Thoracic aorta (tissue), 2 donors: ENCODE measurements at regions not wholly inside any gene's neighbourhood (a gene's known extent, or its start where the extent isn't known, plus 50 kb on each side); places are given as distances from the start of the nearest gene placed in this dataset.

Experiments used
- ATAC-seq: fragments of 150-250 bp; one replicate; pipeline ENCODE4 v1.8.0; 2017; ENCODE audit warnings: low read depth; ENCODE audit not compliant: insufficient number of reproducible peaks, low FRiP score
- DNase-seq: peaks from one replicate; pipeline ENCODE4 v3.0.0-alpha.2; 2020; ENCODE audit warnings: low spot score
- H3K27ac ChIP-seq, 2 donors: fragments of 200-600 bp; sonication (generic); 1 replicate in 1 of 2; 2 replicates in 1 of 2; pipeline ENCODE4 v1.5.1; 2016; ENCODE audit warnings: mild to moderate bottlenecking in 2 of 2, moderate library complexity in 2 of 2
- H3K27me3 ChIP-seq: fragments of 200-600 bp; sonication (generic); replicated peaks from 2 replicates; pipeline ENCODE4 v1.6.0; 2016; ENCODE audit warnings: mild to moderate bottlenecking; ENCODE audit not compliant: insufficient read depth
- H3K36me3 ChIP-seq: fragments of 200-600 bp; sonication (generic); one replicate; pipeline ENCODE4 v1.5.1; 2016
- H3K4me1 ChIP-seq, 2 donors: fragments of 200-600 bp; sonication (generic); 1 replicate in 1 of 2; 2 replicates in 1 of 2; pipeline versions ENCODE4 v1.5.1 to v1.6.0; 2016; ENCODE audit warnings: low read depth in 2 of 2, mild to moderate bottlenecking in 1 of 2; ENCODE audit not compliant: control insufficient read depth in 1 of 2
- H3K4me3 ChIP-seq: fragments of 200-600 bp; sonication (generic); 2 replicates; pipeline ENCODE4 v1.5.1; 2016; ENCODE audit warnings: mild to moderate bottlenecking
- H3K9me3 ChIP-seq: fragments of 200-600 bp; sonication (generic); 2 replicates; pipeline ENCODE4 v1.5.1; 2016
- CTCF ChIP-seq: fragments of 200-600 bp; sonication (generic); IDR thresholded peaks from one replicate; pipeline ENCODE4 v1.5.1; 2019; ENCODE audit warnings: antibody characterized with exemption

- ATAC-seq (no peak), DNase-seq (no peak)
- H3K4me1 ChIP-seq: no peaks in the 10 kb centered on the region
- H3K9me3 ChIP-seq: no peaks in the 10 kb centered on the region
- H3K27ac ChIP-seq: no peak overlapping the region
- no peak for TF ChIP-seq CTCF
- H3K36me3 ChIP-seq: no peaks in the 10 kb centered on the region
- H3K27me3 ChIP-seq: no peaks in the 10 kb centered on the region
- H3K4me3 ChIP-seq: no peak overlapping the region
Measured at GRCh38 chr7:153398789-153399553, 639.4 kb downstream of the ACTR3B start.

- no peaks in the 10 kb centered on the region for H3K4me1 ChIP-seq
- H3K27me3 ChIP-seq: no peaks in the 10 kb centered on the region
- no peak overlapping the region for H3K4me3 ChIP-seq
- H3K27ac ChIP-seq: no peak overlapping the region
- no peaks in the 10 kb centered on the region for H3K36me3 ChIP-seq
- no peak for TF ChIP-seq CTCF
- no peaks in the 10 kb centered on the region for H3K9me3 ChIP-seq
- ATAC-seq: no peak
- no peak for DNase-seq
Measured at GRCh38 chr7:153399554-153399940, 640.0 kb downstream of the ACTR3B start.

- Histone ChIP-seq H3K27ac (no peak overlapping the region), H3K4me1 (no peaks in the 10 kb centered on the region), H3K9me3 (no peaks in the 10 kb centered on the region), H3K36me3 (no peaks in the 10 kb centered on the region), H3K4me3 (no peak overlapping the region), H3K27me3 (no peaks in the 10 kb centered on the region)
- ATAC-seq: no peak
- DNase-seq: no peak
- TF ChIP-seq CTCF: no peak
Measured at GRCh38 chr7:153400735-153401593, 641.4 kb downstream of the ACTR3B start.

DNA sequence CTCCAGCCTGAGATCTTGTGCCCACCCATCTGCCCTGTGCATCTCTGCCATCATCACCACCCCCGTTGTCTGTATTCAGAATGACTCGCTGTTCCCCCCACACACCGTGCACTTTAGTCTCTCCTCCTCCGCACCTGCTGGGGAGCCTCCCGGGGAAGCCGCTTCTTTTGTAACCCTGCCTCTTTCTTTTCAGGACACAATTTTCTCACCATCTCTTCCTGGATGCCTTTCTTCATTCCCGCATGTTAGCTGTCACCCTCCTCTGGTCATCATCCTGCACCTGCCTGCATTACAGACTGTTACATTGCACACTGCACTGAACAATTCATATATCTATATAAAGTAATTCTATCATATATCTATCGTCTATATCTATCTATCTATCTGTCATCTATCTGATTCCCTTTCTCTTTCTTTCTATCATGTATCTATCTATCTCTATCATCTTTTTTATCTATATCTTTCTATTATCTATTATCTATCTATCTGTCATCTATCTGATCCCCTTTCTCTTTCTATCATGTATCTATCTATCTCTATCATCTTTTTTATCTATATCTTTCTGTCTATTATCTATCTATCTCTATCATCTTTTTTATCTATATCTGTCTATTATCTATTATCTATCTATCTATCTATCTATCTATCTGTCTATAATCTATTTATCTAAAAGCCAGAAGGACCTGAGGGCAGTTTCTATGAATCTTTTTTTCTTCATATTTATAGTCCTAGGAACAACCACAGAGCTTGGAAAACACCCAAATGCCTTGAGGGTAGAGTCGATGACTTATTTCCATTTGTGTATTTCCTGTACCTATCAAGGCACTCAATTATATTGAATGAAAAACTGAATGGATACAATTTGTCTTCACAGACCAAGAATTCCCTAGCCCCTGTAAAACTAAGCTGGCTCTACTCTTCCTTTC, 642.5 kb downstream of the ACTR3B start:
- H3K4me3 ChIP-seq: no peak overlapping the region
- no peak for TF ChIP-seq CTCF
- no peak for ATAC-seq
- no peaks in the 10 kb centered on the region for H3K27me3 ChIP-seq
- H3K36me3 ChIP-seq: no peaks in the 10 kb centered on the region
- no peak overlapping the region for H3K27ac ChIP-seq
- no peaks in the 10 kb centered on the region for H3K9me3 ChIP-seq
- no peak for DNase-seq
- H3K4me1 ChIP-seq: no peaks in the 10 kb centered on the region
